ES-I3 (cell line): ENCODE measurements at regions not wholly inside any gene's neighbourhood (a gene's known extent, or its start where the extent isn't known, plus 50 kb on each side); places are given as distances from the start of the nearest gene placed in this dataset.

Experiments
- H3K36me3 ChIP-seq: 2 replicates; pipeline ENCODE4 v1.6.1; 2013; ENCODE audit warnings: mild to moderate bottlenecking, low read length, control low read depth, moderate library complexity; ENCODE audit not compliant: insufficient read depth
- H3K4me1 ChIP-seq: 2 replicates; pipeline ENCODE4 v1.6.1; 2013; ENCODE audit warnings: mild to moderate bottlenecking, control low read depth, low read length; ENCODE audit not compliant: insufficient read depth
- H3K9ac ChIP-seq: 2 replicates; pipeline ENCODE4 v1.6.1; 2013; ENCODE audit warnings: low read depth, mild to moderate bottlenecking, low read length, moderate library complexity
- H3K9me3 ChIP-seq: 2 replicates; pipeline ENCODE4 v1.6.1; 2013; ENCODE audit warnings: mild to moderate bottlenecking, low read length, moderate library complexity; ENCODE audit not compliant: control insufficient read depth, insufficient read depth

DNA sequence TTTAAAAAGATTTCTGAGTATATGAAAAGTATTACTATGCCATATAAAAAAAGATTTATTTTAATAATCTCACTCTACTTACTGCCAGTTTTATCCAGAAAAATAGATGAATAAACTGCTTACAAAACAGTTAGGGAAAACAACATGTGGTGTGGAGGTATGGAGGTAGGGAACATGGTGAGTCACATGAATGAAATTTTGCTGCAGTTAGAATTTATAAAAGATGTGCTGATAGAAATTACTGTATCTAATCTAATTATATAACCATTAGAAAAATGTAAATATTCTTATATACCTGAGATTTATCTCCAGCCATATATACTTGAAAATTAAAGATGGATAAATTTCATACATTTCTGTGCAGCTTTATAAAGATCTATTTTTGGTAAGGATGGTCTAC is 184.0 kb upstream of the ANK2 start:
- Histone ChIP-seq H3K9me3 (no peaks in the 10 kb centered on the region), H3K4me1 (peaks cover 16% of the 10 kb centered on the region), H3K9ac (no peak overlapping the region), H3K36me3 (no peaks in the 10 kb centered on the region)

DNA sequence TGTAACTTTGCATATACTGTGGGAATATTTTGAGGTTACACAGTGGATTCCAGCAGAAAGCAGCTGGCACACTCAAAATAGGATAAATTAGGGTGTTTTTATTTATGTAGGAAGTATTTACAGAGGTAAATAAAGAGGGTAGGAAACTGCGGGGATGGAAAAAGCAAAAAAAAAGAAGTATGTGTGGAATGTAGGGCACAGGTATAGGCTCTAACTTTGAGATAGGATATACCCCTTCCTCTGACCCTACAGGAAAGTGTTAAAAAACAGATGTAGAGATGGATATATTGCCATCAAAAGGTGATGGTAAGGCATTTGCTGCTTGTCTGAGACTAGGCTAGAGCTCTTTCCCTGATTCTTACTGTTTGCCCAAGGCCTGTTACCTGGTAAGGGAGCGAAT is 173.1 kb upstream of the ANK2 start:
- Histone ChIP-seq H3K4me1 (peaks cover 13% of the 10 kb centered on the region), H3K9me3 (no peaks in the 10 kb centered on the region), H3K36me3 (no peaks in the 10 kb centered on the region), H3K9ac (no peak overlapping the region)

DNA sequence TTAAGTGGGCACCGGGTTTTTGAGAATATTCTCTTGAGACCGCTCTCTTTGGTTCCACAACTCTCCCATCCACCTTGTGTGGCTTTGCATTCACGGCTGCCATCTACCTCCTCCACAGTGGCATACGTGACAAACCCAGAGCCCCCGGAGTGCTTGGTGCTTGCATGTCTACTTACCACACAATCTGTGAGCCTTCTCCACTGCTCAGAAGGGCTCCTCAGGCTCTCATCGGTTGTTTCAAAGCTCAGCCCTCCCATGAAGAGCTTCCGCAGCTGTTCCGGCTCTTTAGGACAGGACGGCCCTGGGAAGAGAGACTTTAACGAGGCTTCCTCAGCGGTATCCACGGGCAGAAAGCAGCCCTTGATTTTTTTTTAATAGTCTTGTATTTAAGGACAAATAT is 167.6 kb upstream of the ANK2 start:
- Histone ChIP-seq H3K36me3 (no peaks in the 10 kb centered on the region), H3K9ac (no peak overlapping the region), H3K9me3 (no peaks in the 10 kb centered on the region), H3K4me1 (no peaks in the 10 kb centered on the region)

DNA sequence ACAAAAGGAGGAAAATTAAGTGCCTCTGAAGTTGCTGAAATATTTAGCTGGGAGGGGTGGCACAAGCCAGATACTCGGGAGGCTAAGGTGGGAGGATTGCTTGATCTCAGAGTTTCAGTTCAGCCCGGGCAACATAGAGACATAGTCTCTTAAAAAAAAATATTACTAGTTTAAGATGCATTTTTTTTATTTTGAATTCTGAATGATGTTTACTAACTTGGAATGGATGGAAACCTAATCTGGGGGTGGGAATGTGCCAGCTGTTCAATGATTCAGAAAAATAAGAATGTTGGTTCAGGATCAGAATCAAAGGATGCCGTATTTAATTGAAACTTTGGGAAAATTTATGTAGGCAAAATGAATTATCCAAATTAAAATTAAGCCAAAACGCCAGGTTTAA is 167.2 kb upstream of the ANK2 start:
- no peak overlapping the region for H3K9ac ChIP-seq
- no peaks in the 10 kb centered on the region for H3K9me3 ChIP-seq
- H3K36me3 ChIP-seq, result no peaks in the 10 kb centered on the region
- H3K4me1 ChIP-seq, result no peaks in the 10 kb centered on the region

DNA sequence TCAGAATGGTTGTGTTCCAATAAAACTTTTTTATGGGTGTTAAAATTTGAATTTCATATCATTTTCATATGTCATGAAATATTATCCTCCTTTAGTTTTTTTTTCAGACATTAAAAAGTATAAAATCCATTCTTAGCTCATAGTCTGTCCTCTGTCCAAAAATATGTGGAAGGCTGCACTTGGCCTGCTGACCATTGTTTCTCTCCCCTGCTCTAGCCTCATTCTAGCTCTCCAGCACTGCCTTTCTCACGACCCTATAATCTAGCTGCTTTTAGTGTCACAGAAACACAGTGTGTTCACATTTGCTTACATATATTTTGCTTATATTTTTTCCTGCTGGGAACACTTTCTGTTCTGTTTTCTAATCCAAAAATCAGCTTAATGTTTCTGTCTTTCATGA is 165.0 kb upstream of the ANK2 start:
- Histone ChIP-seq H3K36me3 (no peaks in the 10 kb centered on the region), H3K9ac (no peak overlapping the region), H3K9me3 (no peaks in the 10 kb centered on the region), H3K4me1 (no peaks in the 10 kb centered on the region)

DNA sequence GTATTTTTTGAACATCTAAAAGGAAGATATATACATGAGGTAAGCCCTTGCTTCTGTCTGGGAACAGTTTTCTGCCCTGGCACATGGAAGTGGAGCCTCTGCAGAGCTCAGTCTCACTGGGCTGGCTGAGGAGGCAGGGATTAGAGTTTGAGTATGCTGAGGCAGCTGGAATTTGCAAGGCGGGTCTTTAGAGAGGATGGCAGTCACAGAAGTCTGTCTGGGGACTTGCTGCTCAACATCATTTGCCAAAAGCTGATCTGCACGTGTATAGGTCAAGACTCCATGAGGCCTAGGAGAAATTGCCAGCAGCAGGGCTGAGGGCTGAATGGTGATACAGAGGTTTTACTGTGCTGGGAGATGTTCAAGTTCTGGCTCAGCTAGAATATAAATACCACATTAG is 163.6 kb upstream of the ANK2 start:
- Histone ChIP-seq H3K4me1 (no peaks in the 10 kb centered on the region; the same call in 1 of the 2 replicates), H3K9me3 (no peaks in the 10 kb centered on the region), H3K9ac (no peak overlapping the region), H3K36me3 (no peaks in the 10 kb centered on the region)

DNA sequence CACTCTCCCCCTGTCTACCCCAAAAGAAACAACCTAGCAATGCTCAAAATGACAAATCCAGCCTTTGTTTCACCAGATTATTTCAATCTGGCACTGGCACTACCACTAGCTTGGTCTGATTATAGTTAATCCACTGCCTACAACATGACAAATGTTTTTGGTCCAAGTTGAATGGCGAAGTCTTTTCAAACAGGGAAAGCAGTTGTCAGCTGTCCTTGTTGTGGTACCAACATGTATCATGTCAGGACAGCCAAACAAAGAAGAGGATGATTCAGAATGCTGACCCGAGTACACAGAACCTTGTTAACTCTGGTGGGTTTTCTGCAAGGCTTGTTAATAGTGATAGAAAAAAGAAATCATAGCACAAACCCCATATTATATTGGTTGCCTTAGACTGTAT is 160.8 kb upstream of the ANK2 start:
- no peak overlapping the region for H3K9ac ChIP-seq
- H3K9me3 ChIP-seq, result no peaks in the 10 kb centered on the region
- H3K4me1 ChIP-seq, result no peaks in the 10 kb centered on the region; the same call in 1 of the 2 replicates
- no peaks in the 10 kb centered on the region for H3K36me3 ChIP-seq

DNA sequence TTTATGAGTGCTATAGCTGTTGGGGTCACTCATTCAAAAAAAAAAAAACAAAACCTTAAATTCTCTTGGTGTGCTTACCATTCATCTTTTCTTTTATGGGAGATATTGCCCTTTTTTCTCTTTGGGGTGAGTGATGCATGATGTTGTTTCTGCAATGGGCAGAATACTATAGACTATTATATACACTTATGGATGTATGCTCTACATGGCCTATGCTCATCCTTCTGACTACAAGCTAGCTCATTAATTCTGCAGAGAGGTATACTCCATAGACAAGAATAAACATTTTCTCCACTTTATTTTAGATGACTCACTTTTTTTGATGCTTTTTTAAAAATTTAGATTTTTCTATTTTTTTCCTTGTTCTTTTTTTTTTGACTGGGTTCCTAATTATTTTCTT is 160.3 kb upstream of the ANK2 start:
- H3K9ac ChIP-seq, result no peak overlapping the region
- H3K9me3 ChIP-seq, result no peaks in the 10 kb centered on the region

DNA sequence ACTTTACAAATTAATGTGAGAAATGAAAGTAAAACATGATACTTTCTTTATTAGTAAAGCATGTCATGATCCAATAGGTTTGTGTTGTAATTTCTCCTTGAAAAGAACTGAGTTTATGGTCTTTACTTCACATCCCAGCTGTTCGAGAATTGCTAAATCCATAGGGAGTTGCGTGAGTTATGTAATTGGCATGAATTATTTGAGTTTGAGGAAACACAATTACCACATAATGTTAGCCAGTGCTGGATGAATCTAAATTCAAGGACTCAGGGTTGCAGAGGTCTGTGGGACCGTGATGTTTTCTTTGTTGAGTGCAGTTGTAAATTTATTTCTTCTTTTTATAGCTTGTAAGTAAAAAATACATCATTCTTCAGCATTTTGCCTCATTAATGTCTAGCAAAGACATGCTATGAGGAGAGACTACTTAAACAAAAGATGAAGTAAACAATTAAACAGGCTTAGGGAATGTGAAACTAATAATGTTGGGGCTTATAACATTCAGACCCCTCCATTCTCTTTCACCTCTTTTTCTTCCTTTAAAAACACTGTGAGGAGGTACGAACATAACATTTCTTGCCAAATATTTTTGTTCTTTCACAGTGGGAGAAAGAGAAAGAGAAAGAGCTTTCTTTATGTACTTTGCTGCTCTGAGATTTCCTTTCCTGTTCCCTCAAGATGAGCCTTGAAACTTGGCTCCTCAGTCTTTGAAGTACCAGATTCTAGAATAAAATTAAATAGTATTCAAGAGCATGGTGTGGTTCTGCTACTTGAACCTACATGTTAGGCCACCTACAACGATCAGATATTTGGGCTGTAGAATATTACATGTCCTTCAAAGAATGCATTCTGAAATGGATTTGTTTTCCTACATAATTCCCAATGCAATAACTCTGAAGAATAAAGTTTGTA is 159.6 kb upstream of the ANK2 start:
- H3K4me1 ChIP-seq, result peaks cover 5% of the 10 kb centered on the region
- H3K36me3 ChIP-seq, result no peaks in the 10 kb centered on the region
- H3K9ac ChIP-seq, result no peak overlapping the region
- H3K9me3 ChIP-seq, result no peaks in the 10 kb centered on the region

More for the DNA sequence above, 160.3 kb upstream of the ANK2 start:
- H3K36me3 ChIP-seq, result no peaks in the 10 kb centered on the region
- no peaks in the 10 kb centered on the region; the same call in 1 of the 2 replicates for H3K4me1 ChIP-seq

DNA sequence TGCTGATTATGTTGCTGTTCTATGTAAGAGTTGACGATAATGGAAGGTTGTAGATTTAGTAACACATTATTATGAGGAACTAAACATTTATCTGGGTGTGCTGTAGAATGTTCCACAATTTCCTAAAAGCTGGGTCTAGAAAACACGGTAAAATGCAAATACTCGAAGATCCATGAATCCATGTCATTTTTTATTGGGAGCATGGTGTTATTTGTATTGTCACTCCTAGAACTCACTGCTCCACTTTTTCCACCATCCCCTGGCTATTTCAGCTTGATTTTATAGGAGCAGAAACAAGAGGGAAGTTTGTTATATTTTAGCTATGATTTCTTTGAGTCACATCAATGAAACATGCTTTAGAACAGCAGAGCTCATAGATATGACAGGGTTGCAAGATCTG is 155.0 kb upstream of the ANK2 start:
- no peaks in the 10 kb centered on the region for H3K36me3 ChIP-seq
- peaks cover 39% of the 10 kb centered on the region for H3K4me1 ChIP-seq
- H3K9ac ChIP-seq, result no peak overlapping the region
- no peaks in the 10 kb centered on the region for H3K9me3 ChIP-seq

DNA sequence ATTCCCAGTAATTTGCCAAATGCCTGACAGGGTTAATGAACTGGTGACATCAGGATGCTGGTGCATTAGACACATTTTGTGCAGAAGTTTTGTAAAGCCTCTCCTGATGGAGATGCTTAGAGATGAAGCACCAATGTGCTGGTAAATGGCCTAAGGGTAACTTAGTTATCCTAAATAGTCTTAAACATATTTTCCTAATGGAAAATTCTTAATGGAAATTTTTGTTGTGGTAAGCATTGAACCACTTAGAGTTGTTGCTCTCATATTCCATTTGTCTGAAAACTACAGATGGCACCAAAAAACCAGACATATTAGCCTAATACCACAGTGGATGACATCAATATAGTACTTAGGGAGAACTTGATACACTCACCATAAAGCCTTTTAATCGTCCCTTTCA is 154.5 kb upstream of the ANK2 start:
- Histone ChIP-seq H3K9me3 (no peaks in the 10 kb centered on the region), H3K4me1 (peaks cover 39% of the 10 kb centered on the region), H3K36me3 (no peaks in the 10 kb centered on the region), H3K9ac (no peak overlapping the region)

DNA sequence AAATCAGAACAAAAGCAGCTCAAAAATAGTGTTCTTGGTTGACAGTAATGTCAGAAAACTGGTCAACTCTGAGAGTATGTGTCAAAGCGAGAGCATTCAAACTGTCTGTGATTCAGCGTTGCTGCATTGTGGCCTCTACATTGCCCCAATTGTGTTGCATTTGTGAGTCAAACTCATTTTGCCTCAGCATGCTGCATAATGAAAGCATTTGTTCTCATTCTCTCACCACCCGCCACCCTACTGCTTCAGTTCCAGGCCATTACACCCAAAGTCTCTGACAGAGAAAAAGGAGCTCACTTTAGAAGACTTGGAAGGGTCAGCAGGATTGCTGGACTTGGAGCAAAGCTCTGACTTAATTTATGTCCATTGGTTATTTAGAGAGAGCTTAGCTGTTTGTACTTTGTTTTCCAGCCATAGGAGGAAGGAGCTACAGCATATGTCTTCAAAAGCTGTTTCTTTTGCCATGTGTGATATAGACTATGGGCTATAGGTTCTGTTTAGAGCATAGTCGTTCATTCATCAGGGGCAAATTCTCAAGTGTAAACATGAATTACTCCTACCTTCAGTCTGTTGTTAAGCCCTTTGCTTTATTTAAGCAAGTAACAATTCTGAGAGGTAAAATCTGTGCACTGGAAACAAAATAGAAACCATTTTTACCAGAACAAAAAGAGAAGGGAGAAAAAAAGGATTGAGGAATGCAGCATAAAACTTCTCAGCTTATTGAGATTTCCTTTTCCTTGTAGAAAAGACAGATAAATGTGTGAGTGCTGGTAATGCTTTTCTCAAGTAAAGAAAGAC is 153.4 kb upstream of the ANK2 start:
- Histone ChIP-seq H3K9me3 (no peaks in the 10 kb centered on the region), H3K4me1 (peaks cover 39% of the 10 kb centered on the region), H3K36me3 (no peaks in the 10 kb centered on the region), H3K9ac (no peak overlapping the region)

DNA sequence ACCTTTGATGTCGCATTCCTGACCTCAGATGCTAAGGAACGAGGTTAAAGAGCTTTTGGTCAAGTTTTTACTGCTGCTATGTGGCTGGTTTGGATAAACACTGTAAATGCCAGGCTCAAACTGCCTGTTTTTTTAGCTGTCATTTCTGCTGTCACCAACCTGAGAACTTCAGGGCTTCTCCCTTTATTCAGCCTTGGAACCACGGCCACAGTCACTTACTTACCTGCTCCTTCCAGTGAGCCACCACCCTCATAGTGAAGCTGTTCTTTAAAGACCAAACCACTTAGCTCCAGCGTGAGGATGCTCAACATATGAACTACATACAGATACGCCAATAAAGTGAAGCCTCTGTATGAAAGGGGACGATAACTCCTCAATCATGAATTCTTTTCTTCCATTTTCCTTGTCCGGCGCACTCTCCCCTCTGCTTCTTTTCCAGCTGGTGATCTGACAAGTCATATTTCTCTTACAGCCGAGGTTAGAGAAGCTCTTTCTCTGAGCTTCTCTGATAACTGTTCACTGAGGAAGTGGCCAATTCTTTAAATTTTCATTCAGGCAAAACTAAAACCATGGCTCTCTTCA is 152.8 kb upstream of the ANK2 start:
- Histone ChIP-seq H3K9me3 (no peaks in the 10 kb centered on the region), H3K9ac (no peak overlapping the region), H3K4me1 (peaks cover 40% of the 10 kb centered on the region), H3K36me3 (no peaks in the 10 kb centered on the region)

DNA sequence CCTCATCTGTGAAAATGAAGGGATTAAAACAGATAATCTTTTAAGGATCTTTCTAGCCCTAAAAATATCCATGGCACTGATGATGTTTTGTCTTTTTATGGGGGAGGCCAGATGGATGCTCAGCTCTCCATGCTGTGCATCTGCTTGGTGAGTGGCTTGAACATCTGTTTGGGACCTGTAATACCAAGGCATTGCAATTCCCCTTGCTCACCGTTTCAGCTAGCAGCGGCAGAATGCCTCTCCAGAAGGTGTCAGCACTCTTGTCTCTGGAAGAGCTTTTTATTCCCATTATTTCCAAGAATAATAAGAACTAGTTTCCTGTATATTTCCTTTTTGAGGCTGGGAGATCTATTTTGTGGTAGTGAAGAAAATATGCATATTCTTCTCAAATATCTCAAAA is 151.9 kb upstream of the ANK2 start:
- no peaks in the 10 kb centered on the region for H3K9me3 ChIP-seq
- H3K36me3 ChIP-seq, result no peaks in the 10 kb centered on the region
- H3K9ac ChIP-seq, result no peak overlapping the region
- peaks cover 46% of the 10 kb centered on the region for H3K4me1 ChIP-seq
